Upper lobe of right lung (tissue), 1 donor: ENCODE measurements at regions not wholly inside any gene's neighbourhood (a gene's known extent, or its start where the extent isn't known, plus 50 kb on each side); places are given as distances from the start of the nearest gene placed in this dataset.
"Not testable (repeated sequence)": the region's sequence is repeated elsewhere in the genome, so short reads cannot be mapped to it uniquely, and the experiment has no call there.

Source experiments
- ATAC-seq: fragments of 200-7000 bp; cut with Tn5 transposase; one replicate; pipeline ENCODE4 v1.9.1; 2020; ENCODE audit warnings: mild to moderate bottlenecking, moderate library complexity
- DNase-seq: peaks from one replicate; pipeline ENCODE4 v3.0.0-alpha.2; 2020
- H3K27ac ChIP-seq: fragments of 200-600 bp; one replicate; pipeline ENCODE4 v1.8.0; 2022
- H3K27me3 ChIP-seq: fragments of 200-600 bp; one replicate; pipeline ENCODE4 v1.8.0; 2022; ENCODE audit warnings: mild to moderate bottlenecking
- H3K36me3 ChIP-seq: fragments of 200-600 bp; one replicate; pipeline ENCODE4 v1.8.0; 2022
- H3K4me1 ChIP-seq: fragments of 200-600 bp; one replicate; pipeline ENCODE4 v1.8.0; 2022
- H3K4me3 ChIP-seq: fragments of 200-600 bp; one replicate; pipeline ENCODE4 v1.8.0; 2022; ENCODE audit warnings: mild to moderate bottlenecking
- H3K9me3 ChIP-seq: fragments of 200-600 bp; one replicate; pipeline ENCODE4 v1.8.0; 2022
- CTCF ChIP-seq: fragments of 200-600 bp; IDR thresholded peaks from one replicate; pipeline ENCODE4 v1.8.0; 2022; ENCODE audit warnings: antibody characterized with exemption
- intact Hi-C: fragments of 100-400 bp; cut with DNase I; formaldehyde crosslinking; loops from one replicate; pipeline ENCODE4 v1.11.0; 2022
- donor health status: DM: no; HTN: yes; CAD: no; lungs with severe emphysema.

- ATAC-seq (no peak), DNase-seq (no peak)
- Histone ChIP-seq H3K27ac (no peak overlapping the region), H3K4me1 (no peaks in the 10 kb centered on the region), H3K36me3 (no peaks in the 10 kb centered on the region), H3K9me3 (no peaks in the 10 kb centered on the region), H3K4me3 (no peak overlapping the region), H3K27me3 (no peaks in the 10 kb centered on the region)
- no peak for TF ChIP-seq CTCF
- intact Hi-C loops: no loop called here
These were observed 199.5 kb upstream of the DDX18 start for GRCh38 chr2:117614823-117615534.

GRCh38 chr2:117618607-117619006 lies 195.9 kb upstream of the DDX18 start:
- Histone ChIP-seq H3K4me1 (no peaks in the 10 kb centered on the region), H3K4me3 (no peak overlapping the region), H3K9me3 (no peaks in the 10 kb centered on the region), H3K27ac (no peak overlapping the region), H3K36me3 (no peaks in the 10 kb centered on the region), H3K27me3 (no peaks in the 10 kb centered on the region)
- DNase-seq (no peak), ATAC-seq (no peak)
- intact Hi-C loops: no loop called here
- no peak for TF ChIP-seq CTCF

DNA sequence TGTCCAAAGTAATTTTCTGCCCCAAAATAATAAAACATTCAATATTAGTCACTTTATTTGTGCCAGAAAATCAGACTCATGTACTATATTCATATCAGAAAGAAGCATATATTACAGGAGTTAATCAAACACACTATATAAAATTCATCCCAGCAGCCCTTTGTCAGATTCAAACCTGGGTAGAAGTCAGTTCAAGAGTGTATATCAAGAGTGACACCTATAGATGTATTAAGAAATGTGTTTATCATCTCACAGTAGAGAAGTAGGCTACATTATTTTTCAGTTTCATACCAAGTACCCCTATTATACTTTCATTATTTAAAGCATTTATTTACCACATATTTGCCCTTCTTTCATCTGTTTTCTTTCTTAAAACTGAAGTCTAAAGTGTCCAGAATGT lies 193.2 kb upstream of the DDX18 start:
- ATAC-seq (no peak), DNase-seq (no peak)
- Histone ChIP-seq H3K4me3 (no peak overlapping the region), H3K36me3 (no peaks in the 10 kb centered on the region), H3K9me3 (no peaks in the 10 kb centered on the region), H3K27ac (no peak overlapping the region), H3K27me3 (no peaks in the 10 kb centered on the region), H3K4me1 (no peaks in the 10 kb centered on the region)
- intact Hi-C loops: no loop called here
- no peak for TF ChIP-seq CTCF

GRCh38 chr2:117623175-117623574 lies 191.3 kb upstream of the DDX18 start:
- not testable (repeated sequence) for ATAC-seq

DNA sequence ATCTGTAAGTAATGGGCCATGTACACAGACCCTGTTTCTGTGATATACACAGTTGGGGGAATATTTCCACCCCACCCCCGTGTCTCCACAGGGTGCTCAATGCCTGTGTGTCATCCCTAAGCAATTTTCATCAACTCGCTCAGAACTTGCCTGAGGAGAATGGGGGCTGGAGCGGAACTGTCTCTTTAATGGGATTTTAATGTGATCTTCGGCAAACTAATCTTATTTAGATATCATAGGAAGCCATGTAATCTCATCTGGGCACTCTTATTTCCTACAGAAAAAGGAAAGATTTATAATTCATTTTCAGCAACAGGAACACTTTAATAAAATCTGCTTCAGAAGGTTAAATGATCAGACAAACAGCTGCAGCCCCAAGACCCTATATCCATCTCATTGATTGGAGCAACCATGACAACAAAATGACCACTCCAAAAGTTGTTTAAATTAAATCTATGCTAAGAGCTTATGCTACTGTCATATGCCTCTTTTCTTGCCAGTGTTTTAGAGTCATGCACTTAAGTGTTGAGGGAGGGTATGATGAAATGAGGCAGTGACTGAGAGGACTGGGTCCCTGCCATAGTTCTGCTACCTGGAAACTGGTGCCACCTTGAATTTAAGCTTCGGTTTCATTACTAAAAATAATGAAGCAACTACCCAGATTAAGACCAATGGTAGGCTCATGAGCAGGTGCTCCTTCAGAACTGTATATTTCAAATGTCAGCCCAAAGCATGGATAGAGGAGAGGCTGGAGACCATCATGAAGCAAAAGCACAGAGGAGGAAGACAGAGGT lies 183.1 kb upstream of the DDX18 start:
- ATAC-seq (no peak), DNase-seq (no peak)
- H3K4me1 ChIP-seq: no peaks in the 10 kb centered on the region
- H3K27ac ChIP-seq: no peak overlapping the region
- H3K27me3 ChIP-seq: no peaks in the 10 kb centered on the region
- H3K4me3 ChIP-seq: no peak overlapping the region
- intact Hi-C loops: no loop called here
- TF ChIP-seq CTCF: no peak
- H3K9me3 ChIP-seq: no peaks in the 10 kb centered on the region
- no peaks in the 10 kb centered on the region for H3K36me3 ChIP-seq

More at GRCh38 chr2:117623175-117623574, 191.3 kb upstream of the DDX18 start:
- H3K27ac ChIP-seq, H3K36me3 ChIP-seq, intact Hi-C loops, H3K27me3 ChIP-seq, H3K4me1 ChIP-seq, DNase-seq, H3K9me3 ChIP-seq, H3K4me3 ChIP-seq: not testable (repeated sequence)

DNA sequence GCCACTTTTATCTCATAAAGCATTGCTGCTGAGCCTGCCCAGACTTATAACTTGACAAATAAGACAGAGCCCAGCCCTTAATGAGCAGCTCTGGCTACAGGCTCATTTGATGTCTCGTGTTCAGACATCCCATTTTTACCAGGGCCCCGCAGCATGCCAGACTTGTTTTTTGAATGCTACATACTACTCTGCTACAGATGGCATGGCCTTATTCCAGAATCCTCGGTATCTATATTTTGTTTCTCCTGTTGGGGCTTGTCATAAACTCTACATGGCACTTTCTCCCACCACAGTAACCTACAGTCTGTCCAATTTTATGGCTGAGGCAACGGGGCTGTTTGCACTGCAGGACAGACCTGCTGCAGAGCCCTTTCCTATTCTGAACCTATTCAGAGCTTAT lies 179.0 kb upstream of the DDX18 start:
- Histone ChIP-seq H3K9me3 (no peaks in the 10 kb centered on the region), H3K27me3 (no peaks in the 10 kb centered on the region), H3K27ac (no peak overlapping the region), H3K4me3 (no peak overlapping the region), H3K36me3 (no peaks in the 10 kb centered on the region), H3K4me1 (no peaks in the 10 kb centered on the region)
- no peak for DNase-seq
- intact Hi-C loops: no loop called here
- TF ChIP-seq CTCF: no peak
- no peak for ATAC-seq
